Rectal smooth muscle tissue (tissue), 1 donor: ENCODE measurements at regions not wholly inside any gene's neighbourhood (a gene's known extent, or its start where the extent isn't known, plus 50 kb on each side); places are given as distances from the start of the nearest gene placed in this dataset.

Source experiments
- H3K27ac ChIP-seq: one replicate; pipeline ENCODE4 v1.7.0; 2013; ENCODE audit warnings: low read depth, low read length, inconsistent platforms
- H3K27me3 ChIP-seq: one replicate; pipeline ENCODE4 v1.7.0; 2013; ENCODE audit warnings: low read length; ENCODE audit not compliant: control insufficient read depth, insufficient read depth
- H3K36me3 ChIP-seq: one replicate; pipeline ENCODE4 v1.7.0; 2013; ENCODE audit warnings: low read length; ENCODE audit not compliant: control insufficient read depth, insufficient read depth
- H3K4me1 ChIP-seq: one replicate; pipeline ENCODE4 v1.7.0; 2013; ENCODE audit warnings: low read length; ENCODE audit not compliant: control insufficient read depth, insufficient read depth
- H3K4me3 ChIP-seq: one replicate; pipeline ENCODE4 v1.7.0; 2013; ENCODE audit warnings: low read length
- H3K9ac ChIP-seq: one replicate; pipeline ENCODE4 v1.7.0; 2013; ENCODE audit warnings: low read length

GRCh38 chr5:158544388-158545339 is 555.1 kb downstream of the EBF1 start:
- Histone ChIP-seq H3K27ac (no peak overlapping the region), H3K4me1 (no peaks in the 10 kb centered on the region), H3K4me3 (no peak overlapping the region), H3K27me3 (no peaks in the 10 kb centered on the region), H3K9ac (no peak overlapping the region), H3K36me3 (no peaks in the 10 kb centered on the region)

GRCh38 chr5:158543539-158544387 is 556.0 kb downstream of the EBF1 start:
- Histone ChIP-seq H3K27me3 (no peaks in the 10 kb centered on the region), H3K36me3 (no peaks in the 10 kb centered on the region), H3K27ac (no peak overlapping the region), H3K4me1 (no peaks in the 10 kb centered on the region), H3K9ac (no peak overlapping the region), H3K4me3 (no peak overlapping the region)

GRCh38 chr5:158541536-158542297 is 558.0 kb downstream of the EBF1 start:
- Histone ChIP-seq H3K4me3 (no peak overlapping the region), H3K27me3 (no peaks in the 10 kb centered on the region), H3K27ac (no peak overlapping the region), H3K4me1 (no peaks in the 10 kb centered on the region), H3K9ac (no peak overlapping the region), H3K36me3 (no peaks in the 10 kb centered on the region)

GRCh38 chr5:158538506-158539074 is 561.1 kb downstream of the EBF1 start:
- Histone ChIP-seq H3K27ac (no peak overlapping the region), H3K36me3 (no peaks in the 10 kb centered on the region), H3K4me1 (no peaks in the 10 kb centered on the region), H3K9ac (no peak overlapping the region), H3K4me3 (no peak overlapping the region), H3K27me3 (no peaks in the 10 kb centered on the region)

GRCh38 chr5:158537366-158537765 is 562.4 kb downstream of the EBF1 start:
- no peaks in the 10 kb centered on the region for H3K27me3 ChIP-seq

GRCh38 chr5:158534203-158534602 is 565.5 kb downstream of the EBF1 start:
- Histone ChIP-seq H3K36me3 (no peaks in the 10 kb centered on the region), H3K27me3 (no peaks in the 10 kb centered on the region), H3K4me3 (no peak overlapping the region), H3K4me1 (no peaks in the 10 kb centered on the region), H3K27ac (no peak overlapping the region), H3K9ac (no peak overlapping the region)

More at GRCh38 chr5:158537366-158537765, 562.4 kb downstream of the EBF1 start:
- Histone ChIP-seq H3K9ac (no peak overlapping the region), H3K4me3 (no peak overlapping the region), H3K36me3 (no peaks in the 10 kb centered on the region), H3K27ac (no peak overlapping the region), H3K4me1 (no peaks in the 10 kb centered on the region)

GRCh38 chr5:158532739-158533138 is 567.0 kb downstream of the EBF1 start:
- no peaks in the 10 kb centered on the region for H3K27me3 ChIP-seq
- H3K36me3 ChIP-seq, result no peaks in the 10 kb centered on the region
- H3K9ac ChIP-seq, result no peak overlapping the region
- no peak overlapping the region for H3K4me3 ChIP-seq
- H3K4me1 ChIP-seq, result no peaks in the 10 kb centered on the region
- H3K27ac ChIP-seq, result no peak overlapping the region

- Histone ChIP-seq H3K27ac (no peak overlapping the region), H3K4me3 (no peak overlapping the region), H3K36me3 (no peaks in the 10 kb centered on the region), H3K4me1 (no peaks in the 10 kb centered on the region), H3K27me3 (no peaks in the 10 kb centered on the region), H3K9ac (no peak overlapping the region)
Observed at GRCh38 chr5:158531860-158532259, 567.9 kb downstream of the EBF1 start.

GRCh38 chr5:158530115-158530514 is 569.6 kb downstream of the EBF1 start:
- H3K36me3 ChIP-seq, result no peaks in the 10 kb centered on the region
- H3K27ac ChIP-seq, result no peak overlapping the region
- H3K4me3 ChIP-seq, result no peak overlapping the region
- no peak overlapping the region for H3K9ac ChIP-seq
- no peaks in the 10 kb centered on the region for H3K27me3 ChIP-seq
- H3K4me1 ChIP-seq, result no peaks in the 10 kb centered on the region

GRCh38 chr5:158529454-158529853 is 570.3 kb downstream of the EBF1 start:
- H3K9ac ChIP-seq, result no peak overlapping the region
- no peak overlapping the region for H3K27ac ChIP-seq
- H3K36me3 ChIP-seq, result no peaks in the 10 kb centered on the region
- H3K4me3 ChIP-seq, result no peak overlapping the region
- H3K27me3 ChIP-seq, result no peaks in the 10 kb centered on the region
- H3K4me1 ChIP-seq, result no peaks in the 10 kb centered on the region

- Histone ChIP-seq H3K4me3 (no peak overlapping the region), H3K36me3 (no peaks in the 10 kb centered on the region)
Observed at GRCh38 chr5:158525663-158526062, 574.1 kb downstream of the EBF1 start.

GRCh38 chr5:158524070-158524469 is 575.6 kb downstream of the EBF1 start:
- Histone ChIP-seq H3K9ac (no peak overlapping the region), H3K27me3 (no peaks in the 10 kb centered on the region), H3K4me1 (no peaks in the 10 kb centered on the region), H3K27ac (no peak overlapping the region), H3K4me3 (no peak overlapping the region), H3K36me3 (no peaks in the 10 kb centered on the region)

More at GRCh38 chr5:158525663-158526062, 574.1 kb downstream of the EBF1 start:
- Histone ChIP-seq H3K27ac (no peak overlapping the region), H3K27me3 (no peaks in the 10 kb centered on the region), H3K9ac (no peak overlapping the region), H3K4me1 (no peaks in the 10 kb centered on the region)
